DND-41 (cell line): ENCODE measurements at regions not wholly inside any gene's neighbourhood (a gene's known extent, or its start where the extent isn't known, plus 50 kb on each side); places are given as distances from the start of the nearest gene placed in this dataset.

Experiments used
- ATAC-seq: fragments of 200-7000 bp; cut with Tn5 transposase; 3 replicates; pipeline ENCODE4 v1.9.1; 2021; ENCODE audit warnings: low read depth; ENCODE audit not compliant: insufficient read depth
- DNase-seq: peaks from one replicate; pipeline ENCODE4 v3.0.0-alpha.2; 2020
- H2AFZ ChIP-seq: 2 replicates; pipeline ENCODE4 v1.6.0; 2012; ENCODE audit warnings: low read depth, low read length
- H3K27ac ChIP-seq: 2 replicates; pipeline ENCODE4 v1.5.1; 2012; ENCODE audit warnings: low read length, inconsistent platforms
- H3K27me3 ChIP-seq: fragments of 200-600 bp; sonication (generic); 2 replicates; pipeline ENCODE4 v1.6.0; 2012; ENCODE audit warnings: low read length, mild to moderate bottlenecking, inconsistent platforms; ENCODE audit not compliant: insufficient read depth, poor library complexity
- H3K36me3 ChIP-seq: 2 replicates; pipeline ENCODE4 v1.5.1; 2012; ENCODE audit warnings: low read length, inconsistent platforms; ENCODE audit not compliant: insufficient read depth
- H3K4me1 ChIP-seq: 2 replicates; pipeline ENCODE4 v1.5.1; 2012; ENCODE audit warnings: mild to moderate bottlenecking, low read length; ENCODE audit not compliant: insufficient read depth
- H3K4me2 ChIP-seq: 2 replicates; pipeline ENCODE4 v1.6.0; 2012; ENCODE audit warnings: mild to moderate bottlenecking, moderate library complexity, low read length, inconsistent platforms; ENCODE audit not compliant: insufficient read depth
- H3K4me3 ChIP-seq, 2 experiments: fragments of 200-600 bp in 1 of 2; shearing (Covaris generic) in 1 of 2; 2 replicates each; pipeline ENCODE4 v1.5.1; 2012 to 2016; ENCODE audit warnings: inconsistent platforms in 2 of 2, low read length in 2 of 2, mild to moderate bottlenecking in 2 of 2, low read depth in 1 of 2, moderate library complexity in 1 of 2
- H3K79me2 ChIP-seq: 2 replicates; pipeline ENCODE4 v1.6.0; 2012; ENCODE audit warnings: low read length, inconsistent platforms; ENCODE audit not compliant: insufficient read depth
- H3K9ac ChIP-seq: 2 replicates; pipeline ENCODE4 v1.6.0; 2012; ENCODE audit warnings: low read depth, mild to moderate bottlenecking, inconsistent platforms, low read length, moderate library complexity
- H3K9me3 ChIP-seq: 2 replicates; pipeline ENCODE4 v1.5.1; 2012; ENCODE audit warnings: low read length, moderate library complexity, mild to moderate bottlenecking, inconsistent platforms; ENCODE audit not compliant: insufficient read depth, severe bottlenecking
- H4K20me1 ChIP-seq: 2 replicates; pipeline ENCODE4 v1.6.0; 2012; ENCODE audit warnings: low read length; ENCODE audit not compliant: insufficient read depth
- CTCF ChIP-seq: IDR thresholded peaks from 2 replicates; pipeline ENCODE4 v1.5.1; 2012; ENCODE audit warnings: borderline replicate concordance, low read length, moderate library complexity, mild to moderate bottlenecking; ENCODE audit not compliant: poor library complexity, severe bottlenecking; ENCODE audit errors: extremely low read depth
- EZH2 ChIP-seq: IDR thresholded peaks from 3 replicates; pipeline ENCODE4 v1.6.1; 2012; ENCODE audit warnings: borderline replicate concordance, low read depth, mild to moderate bottlenecking, moderate library complexity, low read length, inconsistent platforms; ENCODE audit not compliant: severe bottlenecking

- ATAC-seq (no peak), DNase-seq (no peak)
- Histone ChIP-seq H3K27ac (no peak overlapping the region), H3K36me3 (no peaks in the 10 kb centered on the region), H3K27me3 (peaks cover 27% of the 10 kb centered on the region), H3K4me2 (no peak overlapping the region), H3K9me3 (no peaks in the 10 kb centered on the region), H3K9ac (no peak overlapping the region), H3K4me1 (no peaks in the 10 kb centered on the region), H4K20me1 (0 out of 2 replicates have a peak, but pooled peaks cover 8% of the 10 kb centered on the region), H2AFZ (no peak overlapping the region), H3K79me2 (no peaks in the 10 kb centered on the region), H3K4me3 (no peak overlapping the region)
- no peak for TF ChIP-seq EZH2
- TF ChIP-seq CTCF = no peak
Observed at GRCh38 chr9:88826181-88826580, 165.1 kb upstream of the S1PR3 start.

DNA sequence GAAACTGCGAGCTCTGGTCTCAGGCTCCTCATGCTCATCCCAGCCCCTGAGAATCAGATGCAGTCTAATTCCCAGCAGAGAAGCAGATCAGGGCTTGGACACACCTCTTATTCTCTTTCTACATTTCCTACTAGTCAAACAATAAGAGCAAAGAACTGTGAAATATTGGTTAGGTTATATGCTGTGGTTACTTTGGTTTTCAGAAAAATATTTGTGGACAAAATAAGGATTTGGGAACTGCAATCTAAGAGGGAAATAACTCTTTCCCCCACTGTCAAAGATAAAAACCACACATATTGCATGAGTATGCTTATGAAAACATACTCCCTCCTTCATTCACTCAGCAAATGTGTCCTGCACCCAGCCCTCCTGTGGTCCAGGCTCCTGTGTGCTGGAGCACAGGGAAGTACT, 164.5 kb upstream of the S1PR3 start:
- H2AFZ ChIP-seq = no peak overlapping the region
- 0 out of 2 replicates have a peak, but pooled peaks cover 8% of the 10 kb centered on the region for H4K20me1 ChIP-seq
- ATAC-seq (no peak), DNase-seq (no peak)
- H3K4me3 ChIP-seq = no peak overlapping the region
- no peaks in the 10 kb centered on the region for H3K9me3 ChIP-seq
- no peak for TF ChIP-seq EZH2
- TF ChIP-seq CTCF = no peak
- no peak overlapping the region for H3K9ac ChIP-seq
- H3K79me2 ChIP-seq = no peaks in the 10 kb centered on the region
- H3K27ac ChIP-seq = no peak overlapping the region
- no peak overlapping the region for H3K4me2 ChIP-seq
- no peaks in the 10 kb centered on the region for H3K4me1 ChIP-seq
- peaks cover 29% of the 10 kb centered on the region for H3K27me3 ChIP-seq
- no peaks in the 10 kb centered on the region for H3K36me3 ChIP-seq

GRCh38 chr9:88828018-88828417, 163.2 kb upstream of the S1PR3 start:
- no peak overlapping the region for H2AFZ ChIP-seq
- H3K4me3 ChIP-seq = no peak overlapping the region
- H3K36me3 ChIP-seq = no peaks in the 10 kb centered on the region
- H3K9me3 ChIP-seq = no peaks in the 10 kb centered on the region
- no peak overlapping the region for H3K9ac ChIP-seq
- H3K27ac ChIP-seq = no peak overlapping the region
- H3K79me2 ChIP-seq = no peaks in the 10 kb centered on the region
- TF ChIP-seq EZH2 (no peak), CTCF (no peak)
- no peak overlapping the region for H3K4me2 ChIP-seq
- DNase-seq (no peak), ATAC-seq (no peak)
- peaks cover 40% of the 10 kb centered on the region for H3K27me3 ChIP-seq
- H4K20me1 ChIP-seq = peaks cover 8% of the 10 kb centered on the region; the same call in 1 of the 2 replicates
- no peaks in the 10 kb centered on the region for H3K4me1 ChIP-seq

GRCh38 chr9:88828492-88828974, 162.7 kb upstream of the S1PR3 start:
- Histone ChIP-seq H3K27ac (no peak overlapping the region), H3K9me3 (no peaks in the 10 kb centered on the region), H3K27me3 (peaks cover 44% of the 10 kb centered on the region), H3K36me3 (no peaks in the 10 kb centered on the region), H3K9ac (no peak overlapping the region), H3K4me2 (no peak overlapping the region), H3K4me1 (no peaks in the 10 kb centered on the region), H2AFZ (no peak overlapping the region), H3K4me3 (no peak overlapping the region), H4K20me1 (peaks cover 8% of the 10 kb centered on the region; the same call in 1 of the 2 replicates), H3K79me2 (no peaks in the 10 kb centered on the region)
- TF ChIP-seq CTCF (no peak), EZH2 (no peak)
- DNase-seq = no peak
- ATAC-seq = no peak
